Upper lobe of left lung (tissue), 4 donors: ENCODE measurements at regions not wholly inside any gene's neighbourhood (a gene's known extent, or its start where the extent isn't known, plus 50 kb on each side); places are given as distances from the start of the nearest gene placed in this dataset.

Source experiments
- CTCF ChIP-seq, 6 experiments: fragments of 450-650 bp in 4 of 6; fragments of 200-600 bp in 2 of 6; sonication (generic) in 2 of 6; IDR thresholded peaks; one replicate each; pipeline ENCODE4 v1.5.1; 2016 to 2019; ENCODE audit warnings: antibody characterized with exemption in 6 of 6
- EP300 ChIP-seq, 4 donors: sonication (generic); formaldehyde crosslinking; IDR thresholded peaks; one replicate each; pipeline ENCODE4 v1.5.1; 2017; ENCODE audit warnings: antibody characterized with exemption in 4 of 4, control low read depth in 2 of 4

- TF ChIP-seq CTCF (IDR thresholded peaks at IDR 0.05) (no peak), EP300 (IDR thresholded peaks at IDR 0.05) (no peak)
Measured at GRCh38 chr2:16060125-16060935, 120.0 kb downstream of the MYCN start.
